Stimulated activated CD4-positive, alpha-beta T cell treated with anti-CD3 and anti-CD28 coated beads, TNF-alpha, amount 100 ng/mL, for 4 hours (primary cell): ENCODE measurements at regions not wholly inside any gene's neighbourhood (a gene's known extent, or its start where the extent isn't known, plus 50 kb on each side); places are given as distances from the start of the nearest gene placed in this dataset.
"Not testable (repeated sequence)": the region's sequence is repeated elsewhere in the genome, so short reads cannot be mapped to it uniquely, and the experiment has no call there.

Experiments
- DNase-seq, 3 experiments: peaks; one replicate each; pipeline ENCODE4 v3.0.0-alpha.2; 2020; ENCODE audit warnings: low read depth in 3 of 3

DNA sequence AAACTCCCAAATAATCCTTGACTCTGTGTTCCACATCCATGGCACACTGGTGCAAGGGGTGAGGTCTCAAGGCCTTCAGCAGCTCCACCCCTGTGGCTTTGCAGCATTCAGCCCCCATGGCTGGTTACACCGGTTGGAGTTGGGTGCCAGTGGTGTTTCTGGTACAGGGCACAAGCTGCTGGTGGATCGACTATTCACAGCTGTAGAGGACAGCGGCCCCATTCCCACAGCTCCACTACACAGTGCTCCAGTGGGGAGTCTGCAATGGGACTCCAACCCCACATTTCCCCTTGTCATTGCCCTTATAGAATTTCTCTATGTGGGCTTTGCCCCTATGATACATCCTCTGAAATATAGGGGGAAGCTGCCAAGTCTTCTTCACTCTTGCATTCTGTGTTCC lies 64.3 kb upstream of the SGO1 start:
- no peak for DNase-seq

DNA sequence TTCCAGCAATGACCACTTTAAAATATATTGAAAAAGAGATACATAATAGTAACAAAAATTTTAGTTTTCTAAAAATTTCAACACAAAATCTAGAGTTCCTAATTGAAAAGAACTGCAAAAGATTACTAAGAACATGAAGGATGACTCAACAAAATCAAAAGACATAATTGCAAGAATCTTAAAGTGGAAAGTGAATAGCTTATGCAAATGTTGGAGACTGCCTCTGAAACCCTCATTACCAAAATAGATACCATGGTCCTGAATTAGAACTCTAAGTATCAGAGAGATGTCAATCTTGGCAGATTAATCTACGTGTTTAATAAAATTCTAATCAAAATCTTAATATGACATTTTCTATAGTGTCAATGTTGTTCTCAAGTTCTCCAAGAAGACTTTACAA lies 60.7 kb upstream of the SGO1 start:
- no peak for DNase-seq

DNA sequence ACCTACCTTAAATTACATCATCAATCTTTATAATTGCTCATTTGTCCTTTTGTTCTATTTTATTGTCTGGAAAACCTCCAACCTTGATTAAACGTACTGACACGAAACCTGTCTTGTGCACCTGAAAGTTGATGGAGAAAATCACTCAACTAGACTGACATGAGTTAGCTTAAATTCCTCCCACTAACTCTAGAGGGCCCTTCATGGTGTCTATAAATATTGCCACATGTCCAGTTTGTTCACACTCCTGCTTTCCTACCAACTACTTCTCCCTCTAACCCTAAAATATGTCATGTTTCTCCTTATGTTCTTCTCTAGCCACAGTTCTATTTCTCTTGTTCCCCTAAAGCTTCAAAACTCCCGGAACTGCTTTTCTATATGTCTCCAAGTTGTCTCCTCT lies 59.8 kb upstream of the SGO1 start:
- DNase-seq = no peak

- DNase-seq = no peak
Observed at GRCh38 chr3:20240154-20240883, 54.3 kb upstream of the SGO1 start.

GRCh38 chr3:20238199-20238598 lies 52.2 kb upstream of the SGO1 start:
- DNase-seq = not testable (repeated sequence)

DNA sequence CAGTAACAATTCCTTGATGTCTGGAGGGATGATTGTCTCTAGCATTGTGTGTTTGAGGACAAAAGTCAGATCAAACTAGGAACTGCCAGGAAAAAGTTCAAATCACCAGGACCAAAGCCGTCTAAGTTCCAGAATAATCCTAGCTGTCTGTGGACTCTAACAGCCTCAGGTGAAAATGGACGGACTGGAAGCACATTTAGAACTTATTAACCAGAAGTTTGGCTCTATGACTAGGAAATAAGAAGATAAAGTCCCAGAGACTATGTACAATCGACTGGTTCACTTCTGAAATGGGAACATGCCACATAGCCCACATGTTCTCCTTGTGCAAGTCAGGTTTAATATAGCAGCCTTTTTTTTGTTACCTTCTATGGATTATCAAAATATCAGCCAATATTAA lies 50.6 kb upstream of the SGO1 start:
- DNase-seq = no peak
